ENCODE measurements at regions not wholly inside any gene's neighbourhood (a gene's known extent, or its start where the extent isn't known, plus 50 kb on each side); places are given as distances from the start of the nearest gene placed in this dataset.

DNA sequence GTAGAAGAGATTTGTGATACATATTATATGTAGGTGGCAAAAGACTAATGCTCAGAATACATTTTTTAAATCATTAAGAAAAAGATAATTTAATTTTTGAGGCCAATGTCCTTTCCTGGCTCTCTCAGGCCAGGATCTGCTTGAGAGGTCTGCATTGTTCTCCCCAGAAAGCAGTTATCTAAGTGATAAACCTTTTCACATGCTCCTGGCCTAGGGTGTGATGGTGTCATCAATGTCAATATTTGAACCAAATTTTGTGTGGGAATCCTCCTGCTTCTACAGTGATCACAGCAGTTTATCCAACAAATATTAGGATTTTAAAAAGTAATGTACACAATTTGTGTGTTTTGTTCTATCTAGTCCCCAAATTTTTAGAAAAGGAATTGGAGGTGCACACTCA is 166.6 kb downstream of the DIRAS2 start (continued):
- TF ChIP-seq RAD21 (IDR thresholded peaks at IDR 0.05; ENCODE audit: insufficient read depth, low read depth, low read length) (no peak), STAT3 (IDR thresholded peaks at IDR 0.05; ENCODE audit: low read depth, low read length) (no peak)

GRCh38 chr9:90477535-90477934 is 165.1 kb downstream of the DIRAS2 start:
- POLR2A ChIA-PET: no interaction called here

More at GRCh38 chr9:90477535-90477934, 165.1 kb downstream of the DIRAS2 start:
- SMC1A ChIA-PET (ENCODE audit: uncharacterized antibody, unreplicated experiment): no interaction called here
- ATAC-seq: no peak
- Histone ChIP-seq H3K27ac (ENCODE audit: control insufficient read depth, insufficient read depth) (no peak overlapping the region), H3K79me2 (ENCODE audit: control insufficient read depth, insufficient read depth, low read length) (no peaks in the 10 kb centered on the region), H3K4me2 (ENCODE audit: control insufficient read depth, insufficient read depth) (no peak overlapping the region), H3K9me3 (replicated peaks; ENCODE audit: control insufficient read depth, insufficient read depth, low read length) (no peaks in the 10 kb centered on the region), H3K9ac (ENCODE audit: control insufficient read depth, insufficient read depth, low read length) (no peak overlapping the region), H3K27me3 (replicated peaks in 1 of 2; ENCODE audit: control insufficient read depth in 2 of 2, insufficient read depth in 2 of 2, low read length in 1 of 2) (no peaks in the 10 kb centered on the region), H3K36me3 (ENCODE audit: control insufficient read depth in 2 of 2, insufficient read depth in 2 of 2, low read length in 1 of 2) (no peaks in the 10 kb centered on the region), H4K20me1 (ENCODE audit: control insufficient read depth, insufficient read depth) (no peaks in the 10 kb centered on the region), H2AFZ (ENCODE audit: control insufficient read depth, low read depth, low read length) (no peak overlapping the region), H3K4me3 (no peak overlapping the region), H3K4me1 (ENCODE audit: control insufficient read depth, insufficient read depth, low read length) (no peaks in the 10 kb centered on the region)
- intact Hi-C loops (cut with micrococcal nuclease; ENCODE audit: unreplicated experiment) (no loop called here), in situ Hi-C loops (cut with MboI) (no loop called here)
- TF ChIP-seq RUNX3 (IDR thresholded peaks at IDR 0.05; ENCODE audit: low read length) (no peak), MXI1 (IDR thresholded peaks at IDR 0.05; ENCODE audit: low read depth, low read length) (no peak), REST (IDR thresholded peaks at IDR 0.05; ENCODE audit: low read depth, low read length) (no peak), NBN (IDR thresholded peaks at IDR 0.05) (no peak), BMI1 (IDR thresholded peaks at IDR 0.05; ENCODE audit: borderline replicate concordance) (no peak), PKNOX1 (IDR thresholded peaks at IDR 0.05) (no peak), SUZ12 (IDR thresholded peaks at IDR 0.05; ENCODE audit: unreplicated experiment) (no peak), NRF1 (conservative IDR thresholded peaks at IDR 0.05; ENCODE audit: low read depth, low read length) (no peak), SMAD1 (IDR thresholded peaks at IDR 0.05; ENCODE audit: low read depth, partially characterized antibody) (no peak), SPI1 (IDR thresholded peaks at IDR 0.05; ENCODE audit: borderline replicate concordance, insufficient read depth, low read depth, low read length) (no peak), NFIC (IDR thresholded peaks at IDR 0.05; ENCODE audit: low read depth, low read length) (no peak), FOXK2 (IDR thresholded peaks at IDR 0.05) (no peak), ZNF384 (IDR thresholded peaks at IDR 0.05; ENCODE audit: borderline replicate concordance, low read depth, low read length) (no peak), FOXM1 (IDR thresholded peaks at IDR 0.05; ENCODE audit: low read depth, low read length) (no peak), NFYA (IDR thresholded peaks at IDR 0.05; ENCODE audit: borderline replicate concordance, low read depth, low read length) (no peak), SREBF1 (IDR thresholded peaks at IDR 0.05; ENCODE audit: low read length) (no peak), NFYB (IDR thresholded peaks at IDR 0.05; ENCODE audit: insufficient read depth, low read depth, low read length) (no peak)
- DNase-seq (ENCODE audit: low read depth, low spot score): no peak
- no peak for FAIRE-seq
- CTCF ChIA-PET: no interaction called here
- WGBS (ENCODE audit: insufficient coverage, insufficient replicate concordance, low lambda C conversion rate, missing lambda C conversion rate): 0% methylated on average over 2 of the region's 2 CpGs
- RAD21 ChIA-PET (ENCODE audit: unreplicated experiment): no interaction called here
- BruUV-seq (replicated peaks): no TSS peak
